K562 (cell line): ENCODE measurements at regions not wholly inside any gene's neighbourhood (a gene's known extent, or its start where the extent isn't known, plus 50 kb on each side); places are given as distances from the start of the nearest gene placed in this dataset.

Experiments
- BRCA1 ChIP-seq, 2 experiments: fragments of 450-650 bp in 1 of 2; sonication (generic) in 1 of 2; formaldehyde crosslinking in 1 of 2; IDR thresholded peaks; 2 replicates each; pipeline versions ENCODE4 v1.5.0 to v1.6.1; 2017 to 2020; ENCODE audit warnings: mild to moderate bottlenecking in 1 of 2, missing genetic modification reagents in 1 of 2
- FOXM1 ChIP-seq, 2 experiments: fragments of 450-650 bp in 1 of 2; sonication (generic) in 1 of 2; formaldehyde crosslinking in 1 of 2; IDR thresholded peaks; 2 replicates each; pipeline versions ENCODE4 v1.6.1 to v1.9.0; 2017 to 2022; ENCODE audit warnings: low read depth in 2 of 2, mild to moderate bottlenecking in 2 of 2, missing genetic modification reagents in 1 of 2, moderate library complexity in 1 of 2
- MTA2 ChIP-seq: fragments of 450-650 bp; IDR thresholded peaks from 2 replicates; pipeline ENCODE4 v1.6.1; 2016; ENCODE audit warnings: low read depth
- MTA3 ChIP-seq: fragments of 450-650 bp; formaldehyde crosslinking; IDR thresholded peaks from 2 replicates; pipeline ENCODE4 v1.6.1; 2017; ENCODE audit warnings: mild to moderate bottlenecking, borderline replicate concordance
- MXD1 ChIP-seq: fragments of 250-450 bp; sonication (Bioruptor Pico); IDR thresholded peaks from 2 replicates; pipeline ENCODE4 v1.8.0; 2021; ENCODE audit warnings: borderline replicate concordance, mild to moderate bottlenecking, moderate library complexity; ENCODE audit not compliant: poor library complexity, severe bottlenecking
- RB1 ChIP-seq: fragments of 450-650 bp; IDR thresholded peaks from 2 replicates; pipeline ENCODE4 v1.6.1; 2017; ENCODE audit warnings: low read depth, mild to moderate bottlenecking
- RFX1 ChIP-seq: fragments of 450-650 bp; IDR thresholded peaks from 2 replicates; pipeline ENCODE4 v1.6.1; 2016; ENCODE audit warnings: mild to moderate bottlenecking, moderate library complexity
- TAF7 ChIP-seq: fragments of 450-650 bp; IDR thresholded peaks from 2 replicates; pipeline ENCODE4 v1.6.1; 2016; ENCODE audit warnings: missing genetic modification characterization, missing compliant biosample characterization
- ZBTB7A ChIP-seq: IDR thresholded peaks from 2 replicates; pipeline ENCODE4 v1.6.1; 2011; ENCODE audit warnings: low read depth, mild to moderate bottlenecking, low read length, moderate library complexity, borderline replicate concordance; ENCODE audit not compliant: control insufficient read depth
- ZNF224 ChIP-seq: sonication (generic); formaldehyde crosslinking; IDR thresholded peaks from 2 replicates; pipeline ENCODE4 v1.8.0; 2022; ENCODE audit warnings: mild to moderate bottlenecking, missing genetic modification reagents
- TF ChIP-seq, protein P1 (sequence below), 2 experiments: fragments of 250-450 bp in 1 of 2; fragments of 450-650 bp in 1 of 2; sonication (Bioruptor Pico) in 1 of 2; IDR thresholded peaks; 2 replicates each; pipeline versions ENCODE4 v1.6.1 to v1.8.0; 2016 to 2021; ENCODE audit warnings: mild to moderate bottlenecking in 2 of 2, moderate library complexity in 2 of 2, missing compliant biosample characterization in 1 of 2, missing genetic modification characterization in 1 of 2
- TF ChIP-seq, protein P2 (sequence below): fragments of 450-650 bp; IDR thresholded peaks from 2 replicates; pipeline ENCODE4 v1.6.1; 2016; ENCODE audit warnings: mild to moderate bottlenecking
- TF ChIP-seq, protein P3 (sequence below), 2 experiments: fragments of 450-650 bp in 1 of 2; sonication (generic) in 1 of 2; formaldehyde crosslinking in 1 of 2; IDR thresholded peaks; 2 replicates each; pipeline versions ENCODE4 v1.7.1 to v1.9.0; 2016 to 2022; ENCODE audit warnings: inconsistent platforms in 1 of 2, mild to moderate bottlenecking in 1 of 2, missing genetic modification reagents in 1 of 2

DNA sequence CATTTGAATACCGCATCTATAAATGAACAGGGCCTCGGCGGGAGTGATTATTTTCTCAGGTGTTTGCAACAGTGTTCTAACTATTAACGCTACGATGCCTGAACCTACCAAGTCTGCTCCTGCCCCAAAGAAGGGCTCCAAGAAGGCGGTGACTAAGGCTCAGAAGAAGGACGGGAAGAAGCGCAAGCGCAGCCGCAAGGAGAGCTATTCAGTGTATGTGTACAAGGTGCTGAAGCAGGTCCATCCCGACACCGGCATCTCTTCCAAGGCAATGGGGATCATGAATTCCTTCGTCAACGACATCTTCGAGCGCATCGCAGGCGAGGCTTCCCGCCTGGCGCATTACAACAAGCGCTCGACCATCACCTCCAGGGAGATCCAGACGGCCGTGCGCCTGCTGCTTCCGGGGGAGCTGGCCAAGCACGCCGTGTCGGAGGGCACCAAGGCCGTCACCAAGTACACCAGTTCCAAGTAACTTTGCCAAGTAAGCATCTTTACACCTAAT is 70.9 kb downstream of the HFE start (continued):
- TF ChIP-seq, protein P1, sequence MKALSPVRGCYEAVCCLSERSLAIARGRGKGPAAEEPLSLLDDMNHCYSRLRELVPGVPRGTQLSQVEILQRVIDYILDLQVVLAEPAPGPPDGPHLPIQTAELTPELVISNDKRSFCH (CRISPR knock-in tag; IDR thresholded peaks at IDR 0.05) = no peak
- TF ChIP-seq, protein P1 (tag; IDR thresholded peaks at IDR 0.05) = 0 out of 2 replicates have a peak, but pooled peaks have one; percentile 58
- TF ChIP-seq, protein P2, sequence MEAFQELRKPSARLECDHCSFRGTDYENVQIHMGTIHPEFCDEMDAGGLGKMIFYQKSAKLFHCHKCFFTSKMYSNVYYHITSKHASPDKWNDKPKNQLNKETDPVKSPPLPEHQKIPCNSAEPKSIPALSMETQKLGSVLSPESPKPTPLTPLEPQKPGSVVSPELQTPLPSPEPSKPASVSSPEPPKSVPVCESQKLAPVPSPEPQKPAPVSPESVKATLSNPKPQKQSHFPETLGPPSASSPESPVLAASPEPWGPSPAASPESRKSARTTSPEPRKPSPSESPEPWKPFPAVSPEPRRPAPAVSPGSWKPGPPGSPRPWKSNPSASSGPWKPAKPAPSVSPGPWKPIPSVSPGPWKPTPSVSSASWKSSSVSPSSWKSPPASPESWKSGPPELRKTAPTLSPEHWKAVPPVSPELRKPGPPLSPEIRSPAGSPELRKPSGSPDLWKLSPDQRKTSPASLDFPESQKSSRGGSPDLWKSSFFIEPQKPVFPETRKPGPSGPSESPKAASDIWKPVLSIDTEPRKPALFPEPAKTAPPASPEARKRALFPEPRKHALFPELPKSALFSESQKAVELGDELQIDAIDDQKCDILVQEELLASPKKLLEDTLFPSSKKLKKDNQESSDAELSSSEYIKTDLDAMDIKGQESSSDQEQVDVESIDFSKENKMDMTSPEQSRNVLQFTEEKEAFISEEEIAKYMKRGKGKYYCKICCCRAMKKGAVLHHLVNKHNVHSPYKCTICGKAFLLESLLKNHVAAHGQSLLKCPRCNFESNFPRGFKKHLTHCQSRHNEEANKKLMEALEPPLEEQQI = no peak
- TF ChIP-seq BRCA1 (IDR thresholded peaks at IDR 0.05) = no peak
- peak; percentile 47; the same call in 1 of the 2 replicates for TF ChIP-seq BRCA1 (CRISPR knock-in tag; IDR thresholded peaks at IDR 0.05)
- no peak for TF ChIP-seq RFX1
- TF ChIP-seq FOXM1 (IDR thresholded peaks at IDR 0.05; ENCODE audit: low read depth) = no peak
- TF ChIP-seq FOXM1 (CRISPR knock-in tag; IDR thresholded peaks at IDR 0.05; ENCODE audit: low read depth) = no peak; the same call in 1 of the 2 replicates
- TF ChIP-seq RB1 = peak; percentile 39; the same call in 1 of the 2 replicates
- no peak; the same call in 1 of the 2 replicates for TF ChIP-seq MTA3
- no peak for TF ChIP-seq ZBTB7A
- TF ChIP-seq MXD1 (CRISPR knock-in tag) = no peak
- no peak for TF ChIP-seq ZNF224 (CRISPR knock-in tag)
- TF ChIP-seq MTA2 = no peak
- TF ChIP-seq TAF7 = peak; percentile 80
- TF ChIP-seq, protein P3, sequence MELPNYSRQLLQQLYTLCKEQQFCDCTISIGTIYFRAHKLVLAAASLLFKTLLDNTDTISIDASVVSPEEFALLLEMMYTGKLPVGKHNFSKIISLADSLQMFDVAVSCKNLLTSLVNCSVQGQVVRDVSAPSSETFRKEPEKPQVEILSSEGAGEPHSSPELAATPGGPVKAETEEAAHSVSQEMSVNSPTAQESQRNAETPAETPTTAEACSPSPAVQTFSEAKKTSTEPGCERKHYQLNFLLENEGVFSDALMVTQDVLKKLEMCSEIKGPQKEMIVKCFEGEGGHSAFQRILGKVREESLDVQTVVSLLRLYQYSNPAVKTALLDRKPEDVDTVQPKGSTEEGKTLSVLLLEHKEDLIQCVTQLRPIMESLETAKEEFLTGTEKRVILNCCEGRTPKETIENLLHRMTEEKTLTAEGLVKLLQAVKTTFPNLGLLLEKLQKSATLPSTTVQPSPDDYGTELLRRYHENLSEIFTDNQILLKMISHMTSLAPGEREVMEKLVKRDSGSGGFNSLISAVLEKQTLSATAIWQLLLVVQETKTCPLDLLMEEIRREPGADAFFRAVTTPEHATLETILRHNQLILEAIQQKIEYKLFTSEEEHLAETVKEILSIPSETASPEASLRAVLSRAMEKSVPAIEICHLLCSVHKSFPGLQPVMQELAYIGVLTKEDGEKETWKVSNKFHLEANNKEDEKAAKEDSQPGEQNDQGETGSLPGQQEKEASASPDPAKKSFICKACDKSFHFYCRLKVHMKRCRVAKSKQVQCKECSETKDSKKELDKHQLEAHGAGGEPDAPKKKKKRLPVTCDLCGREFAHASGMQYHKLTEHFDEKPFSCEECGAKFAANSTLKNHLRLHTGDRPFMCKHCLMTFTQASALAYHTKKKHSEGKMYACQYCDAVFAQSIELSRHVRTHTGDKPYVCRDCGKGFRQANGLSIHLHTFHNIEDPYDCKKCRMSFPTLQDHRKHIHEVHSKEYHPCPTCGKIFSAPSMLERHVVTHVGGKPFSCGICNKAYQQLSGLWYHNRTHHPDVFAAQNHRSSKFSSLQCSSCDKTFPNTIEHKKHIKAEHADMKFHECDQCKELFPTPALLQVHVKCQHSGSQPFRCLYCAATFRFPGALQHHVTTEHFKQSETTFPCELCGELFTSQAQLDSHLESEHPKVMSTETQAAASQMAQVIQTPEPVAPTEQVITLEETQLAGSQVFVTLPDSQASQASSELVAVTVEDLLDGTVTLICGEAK (IDR thresholded peaks at IDR 0.05) = no peak; the same call in 1 of the 2 replicates
- TF ChIP-seq, protein P3 (CRISPR knock-in tag; IDR thresholded peaks at IDR 0.05) = no peak
